ENCODE measurements at regions not wholly inside any gene's neighbourhood (a gene's known extent, or its start where the extent isn't known, plus 50 kb on each side); places are given as distances from the start of the nearest gene placed in this dataset.

GRCh38 chr11:119937412-119937811 is 200.5 kb downstream of the TRIM29 start:
- ChIA-PET POLR2A (no interaction called here), CTCF (no interaction called here)
- Histone ChIP-seq H3K27me3 (ENCODE audit: control insufficient read depth in 2 of 2, insufficient read depth in 2 of 2, low read length in 2 of 2) (no peaks in the 10 kb centered on the region), H3K79me2 (ENCODE audit: control insufficient read depth, insufficient read depth, low read length) (no peaks in the 10 kb centered on the region), H3K36me3 (ENCODE audit: control insufficient read depth in 2 of 2, extremely low read depth in 1 of 2, insufficient read depth in 2 of 2, low read length in 2 of 2) (no peaks in the 10 kb centered on the region), H3K4me2 (ENCODE audit: insufficient read depth, low read length) (no peak overlapping the region), H3K27ac (ENCODE audit: insufficient read depth, low read depth, low read length) (no peak overlapping the region), H4K20me1 (replicated peaks; ENCODE audit: control insufficient read depth, extremely low read depth, insufficient read depth, low read length) (no peaks in the 10 kb centered on the region), H3K9me1 (replicated peaks; ENCODE audit: control insufficient read depth, extremely low read depth, insufficient read depth, low read length) (no peaks in the 10 kb centered on the region), H3K9me3 (replicated peaks; ENCODE audit: control insufficient read depth, insufficient read depth, low read length) (no peaks in the 10 kb centered on the region), H3K9ac (replicated peaks; ENCODE audit: extremely low read depth, insufficient read depth, low read length) (no peak overlapping the region), H3K4me3 (replicated peaks in 1 of 3; ENCODE audit: insufficient read depth in 1 of 3, low read depth in 1 of 3, low read length in 3 of 3) (no peak overlapping the region), H3K4me1 (ENCODE audit: control insufficient read depth, extremely low read depth, insufficient read depth, low read length) (no peaks in the 10 kb centered on the region), H2AFZ (ENCODE audit: low read depth, low read length) (no peak overlapping the region)
- dilution Hi-C loops (cut with MboI; ENCODE audit: extremely low pct_ligation_motif_present, low sequenced_read_pairs) (no loop called here), intact Hi-C loops (cut with micrococcal nuclease) (no loop called here)
- TF ChIP-seq MYC (IDR thresholded peaks at IDR 0.05; ENCODE audit: low read depth, low read length) (no peak), JUN (IDR thresholded peaks at IDR 0.05; ENCODE audit: borderline replicate concordance, insufficient read depth, insufficient read length, low read depth) (no peak), CTCF (IDR thresholded peaks at IDR 0.05; ENCODE audit: extremely low read depth in 1 of 2, insufficient read depth in 1 of 2, low read depth in 1 of 2, low read length in 2 of 2) (no peak)
- no TSS peak for BruUV-seq (replicated peaks)
- no peak for DNase-seq (ENCODE audit: low read depth, low spot score)
- no peak for FAIRE-seq

- intact Hi-C loops (cut with micrococcal nuclease) (no loop called here), dilution Hi-C loops (cut with MboI; ENCODE audit: extremely low pct_ligation_motif_present, low sequenced_read_pairs) (no loop called here)
- POLR2A ChIA-PET: no interaction called here
- no peak for TF ChIP-seq CTCF (IDR thresholded peaks at IDR 0.05; ENCODE audit: extremely low read depth in 1 of 2, insufficient read depth in 1 of 2, low read depth in 1 of 2, low read length in 2 of 2)
- no peak for TF ChIP-seq JUN (IDR thresholded peaks at IDR 0.05; ENCODE audit: borderline replicate concordance, insufficient read depth, insufficient read length, low read depth)
- TF ChIP-seq FOS (IDR thresholded peaks at IDR 0.05; ENCODE audit: borderline replicate concordance, insufficient read depth, low read length): no peak
- TF ChIP-seq MAX (IDR thresholded peaks at IDR 0.05; ENCODE audit: insufficient read depth, insufficient read length): no peak
- no peak for TF ChIP-seq POLR2AphosphoS5 (IDR thresholded peaks at IDR 0.05; ENCODE audit: insufficient read depth, low read depth, low read length)
- TF ChIP-seq MYC (IDR thresholded peaks at IDR 0.05; ENCODE audit: low read depth, low read length): no peak
- BruUV-seq (replicated peaks): no TSS peak
- H3K4me3 ChIP-seq (replicated peaks in 1 of 3; ENCODE audit: insufficient read depth in 1 of 3, low read depth in 1 of 3, low read length in 3 of 3): no peak overlapping the region
- no peak overlapping the region for H3K4me2 ChIP-seq (ENCODE audit: insufficient read depth, low read length)
- no peaks in the 10 kb centered on the region for H3K36me3 ChIP-seq (ENCODE audit: control insufficient read depth in 2 of 2, extremely low read depth in 1 of 2, insufficient read depth in 2 of 2, low read length in 2 of 2)
- FAIRE-seq (no peak), DNase-seq (ENCODE audit: low read depth, low spot score) (no peak)
- H3K79me2 ChIP-seq (ENCODE audit: control insufficient read depth, insufficient read depth, low read length): no peaks in the 10 kb centered on the region
- no peaks in the 10 kb centered on the region for H3K4me1 ChIP-seq (ENCODE audit: control insufficient read depth, extremely low read depth, insufficient read depth, low read length)
- H3K9ac ChIP-seq (replicated peaks; ENCODE audit: extremely low read depth, insufficient read depth, low read length): no peak overlapping the region
- CTCF ChIA-PET: no interaction called here
- no peaks in the 10 kb centered on the region for H3K9me1 ChIP-seq (replicated peaks; ENCODE audit: control insufficient read depth, extremely low read depth, insufficient read depth, low read length)
- H2AFZ ChIP-seq (ENCODE audit: low read depth, low read length): no peak overlapping the region
- no peaks in the 10 kb centered on the region for H4K20me1 ChIP-seq (replicated peaks; ENCODE audit: control insufficient read depth, extremely low read depth, insufficient read depth, low read length)
- no peaks in the 10 kb centered on the region for H3K27me3 ChIP-seq (ENCODE audit: control insufficient read depth in 2 of 2, insufficient read depth in 2 of 2, low read length in 2 of 2)
- H3K27ac ChIP-seq (ENCODE audit: insufficient read depth, low read depth, low read length): no peak overlapping the region
- no peaks in the 10 kb centered on the region for H3K9me3 ChIP-seq (replicated peaks; ENCODE audit: control insufficient read depth, insufficient read depth, low read length)
Measured at GRCh38 chr11:119936426-119936825, 201.5 kb downstream of the TRIM29 start.

All from endothelial cell of umbilical vein (primary cell).